PFSK-1 (cell line): ENCODE measurements at regions not wholly inside any gene's neighbourhood (a gene's known extent, or its start where the extent isn't known, plus 50 kb on each side); places are given as distances from the start of the nearest gene placed in this dataset.

ENCODE experiments used
- FOXP2 ChIP-seq: optimal IDR thresholded peaks from 2 replicates; pipeline ENCODE3; 2011; ENCODE audit warnings: borderline replicate concordance, control low read depth, inconsistent platforms; ENCODE audit not compliant: insufficient read depth; ENCODE audit errors: extremely low read length, extremely low read depth
- POLR2AphosphoS5 ChIP-seq: IDR thresholded peaks from 2 replicates; pipeline ENCODE4 v1.6.1; 2012; ENCODE audit warnings: low read depth, mild to moderate bottlenecking, control low read depth, low read length, moderate library complexity
- SIN3A ChIP-seq: IDR thresholded peaks from 2 replicates; pipeline ENCODE4 v1.6.1; 2012; ENCODE audit warnings: mild to moderate bottlenecking, low read length, moderate library complexity, borderline replicate concordance; ENCODE audit not compliant: insufficient read depth
- TAF1 ChIP-seq: IDR thresholded peaks from 2 replicates; pipeline ENCODE4 v1.6.1; 2012; ENCODE audit warnings: low read length, control low read depth, borderline replicate concordance; ENCODE audit not compliant: insufficient read depth
- TF ChIP-seq, protein P1 (sequence below), 2 experiments: IDR thresholded peaks; 2 replicates each; pipeline versions ENCODE4 v1.6.1 to v1.8.0; 2011 to 2012; ENCODE audit warnings: low read depth in 2 of 2, low read length in 2 of 2, control low read depth in 1 of 2, inconsistent platforms in 1 of 2, mild to moderate bottlenecking in 1 of 2, moderate library complexity in 1 of 2; ENCODE audit not compliant: insufficient read depth in 1 of 2

DNA sequence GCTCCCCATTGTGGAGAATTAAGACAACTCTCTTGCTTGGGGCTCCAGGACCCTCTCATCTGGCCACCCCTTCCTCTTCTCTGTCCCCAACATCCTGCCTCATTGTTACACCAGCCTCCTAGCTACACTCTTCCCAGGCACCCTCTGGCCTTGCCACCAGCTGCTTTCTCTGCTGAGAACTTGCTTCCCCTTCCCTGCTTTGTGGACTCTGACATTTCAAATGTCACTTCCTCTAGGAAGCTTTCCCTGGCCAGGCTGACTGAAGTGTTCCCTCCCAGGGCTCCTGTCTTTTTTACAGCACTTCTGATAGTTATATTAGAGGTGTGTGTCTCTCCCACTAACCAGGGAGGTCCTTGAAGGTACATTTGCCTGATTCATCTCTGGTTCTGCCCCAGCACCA, 194.0 kb upstream of the KLF4 start:
- TF ChIP-seq, protein P1, sequence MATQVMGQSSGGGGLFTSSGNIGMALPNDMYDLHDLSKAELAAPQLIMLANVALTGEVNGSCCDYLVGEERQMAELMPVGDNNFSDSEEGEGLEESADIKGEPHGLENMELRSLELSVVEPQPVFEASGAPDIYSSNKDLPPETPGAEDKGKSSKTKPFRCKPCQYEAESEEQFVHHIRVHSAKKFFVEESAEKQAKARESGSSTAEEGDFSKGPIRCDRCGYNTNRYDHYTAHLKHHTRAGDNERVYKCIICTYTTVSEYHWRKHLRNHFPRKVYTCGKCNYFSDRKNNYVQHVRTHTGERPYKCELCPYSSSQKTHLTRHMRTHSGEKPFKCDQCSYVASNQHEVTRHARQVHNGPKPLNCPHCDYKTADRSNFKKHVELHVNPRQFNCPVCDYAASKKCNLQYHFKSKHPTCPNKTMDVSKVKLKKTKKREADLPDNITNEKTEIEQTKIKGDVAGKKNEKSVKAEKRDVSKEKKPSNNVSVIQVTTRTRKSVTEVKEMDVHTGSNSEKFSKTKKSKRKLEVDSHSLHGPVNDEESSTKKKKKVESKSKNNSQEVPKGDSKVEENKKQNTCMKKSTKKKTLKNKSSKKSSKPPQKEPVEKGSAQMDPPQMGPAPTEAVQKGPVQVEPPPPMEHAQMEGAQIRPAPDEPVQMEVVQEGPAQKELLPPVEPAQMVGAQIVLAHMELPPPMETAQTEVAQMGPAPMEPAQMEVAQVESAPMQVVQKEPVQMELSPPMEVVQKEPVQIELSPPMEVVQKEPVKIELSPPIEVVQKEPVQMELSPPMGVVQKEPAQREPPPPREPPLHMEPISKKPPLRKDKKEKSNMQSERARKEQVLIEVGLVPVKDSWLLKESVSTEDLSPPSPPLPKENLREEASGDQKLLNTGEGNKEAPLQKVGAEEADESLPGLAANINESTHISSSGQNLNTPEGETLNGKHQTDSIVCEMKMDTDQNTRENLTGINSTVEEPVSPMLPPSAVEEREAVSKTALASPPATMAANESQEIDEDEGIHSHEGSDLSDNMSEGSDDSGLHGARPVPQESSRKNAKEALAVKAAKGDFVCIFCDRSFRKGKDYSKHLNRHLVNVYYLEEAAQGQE (IDR thresholded peaks at IDR 0.05; ENCODE audit: insufficient read depth in 1 of 2, low read depth in 2 of 2, low read length in 2 of 2), result no peak
- TF ChIP-seq FOXP2 (no peak), SIN3A (no peak), TAF1 (no peak), POLR2AphosphoS5 (no peak)

GRCh38 chr9:107681988-107682387, 192.4 kb upstream of the KLF4 start:
- no peak for TF ChIP-seq POLR2AphosphoS5
- no peak for TF ChIP-seq FOXP2
- TF ChIP-seq SIN3A, result no peak
- TF ChIP-seq, protein P1 (IDR thresholded peaks at IDR 0.05; ENCODE audit: insufficient read depth in 1 of 2, low read depth in 2 of 2, low read length in 2 of 2), result no peak
- no peak for TF ChIP-seq TAF1

DNA sequence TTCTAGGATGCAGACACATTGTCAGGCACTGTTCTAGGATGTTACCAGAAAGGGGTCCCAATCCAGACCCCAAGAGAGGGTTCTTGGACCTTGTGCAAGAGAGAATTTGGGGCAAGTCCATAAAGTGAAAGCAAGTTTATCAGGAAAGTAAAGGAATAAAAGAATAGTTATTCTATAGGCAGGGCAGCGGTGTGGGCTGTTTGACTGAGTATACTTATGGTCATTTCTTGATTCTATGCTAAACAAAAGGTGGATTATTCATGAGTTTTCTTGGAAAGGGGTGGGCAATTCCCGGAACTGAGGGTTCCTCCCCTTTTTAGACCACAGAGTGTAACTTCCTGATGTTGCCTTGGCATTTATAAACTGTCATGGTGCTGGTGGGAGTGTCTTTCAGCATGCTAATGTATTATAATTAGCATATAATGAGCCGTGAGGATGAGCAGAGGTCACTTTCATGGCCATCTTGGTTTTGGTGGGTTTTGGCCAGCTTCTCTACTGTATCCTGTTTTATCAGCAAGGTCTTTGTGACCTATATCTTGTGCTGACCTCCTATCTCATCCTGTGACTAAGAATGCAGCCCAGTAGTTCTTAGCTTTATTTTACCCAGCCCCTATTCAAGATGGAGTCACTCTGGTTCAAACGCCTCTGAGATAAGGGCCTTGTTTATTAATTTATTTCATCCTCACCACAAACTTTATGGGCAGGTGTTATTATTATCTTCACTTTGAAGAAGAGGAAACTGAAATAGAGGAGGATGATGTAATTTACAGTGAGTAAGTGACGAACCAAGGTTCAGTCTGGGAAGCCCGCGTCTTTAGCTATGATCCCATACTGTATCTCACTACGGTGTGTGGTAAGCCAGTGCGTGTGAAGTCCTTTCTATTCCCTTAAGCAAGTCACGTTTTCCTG, 186.0 kb upstream of the KLF4 start:
- TF ChIP-seq, protein P1 (IDR thresholded peaks at IDR 0.05; ENCODE audit: insufficient read depth in 1 of 2, low read depth in 2 of 2, low read length in 2 of 2), result no peak
- TF ChIP-seq TAF1 (no peak), FOXP2 (no peak), SIN3A (no peak), POLR2AphosphoS5 (no peak)

GRCh38 chr9:107674721-107675277, 185.2 kb upstream of the KLF4 start:
- TF ChIP-seq POLR2AphosphoS5 (no peak), SIN3A (no peak), TAF1 (no peak), FOXP2 (no peak)
- TF ChIP-seq, protein P1 (IDR thresholded peaks at IDR 0.05; ENCODE audit: insufficient read depth in 1 of 2, low read depth in 2 of 2, low read length in 2 of 2), result no peak
